ENCODE measurements at regions not wholly inside any gene's neighbourhood (a gene's known extent, or its start where the extent isn't known, plus 50 kb on each side); places are given as distances from the start of the nearest gene placed in this dataset.

GRCh38 chr6:22113026-22113766 lies 183.6 kb downstream of the PRL start:
- no CpG with 5 or more reads among the region's 4 CpGs for WGBS, 2 experiments (ENCODE audit: extremely low coverage in 2 of 2, insufficient read length in 1 of 2)
- TF ChIP-seq SMC3 (IDR thresholded peaks at IDR 0.05; ENCODE audit: low read depth, low read length) (peak; percentile 16; the same call in 1 of the 2 replicates), RAD21 (IDR thresholded peaks at IDR 0.05; ENCODE audit: low read length) (peak; percentile 31; the same call in 1 of the 2 replicates), FOS (IDR thresholded peaks at IDR 0.05; ENCODE audit: low read depth, low read length) (peak; percentile 97), MAZ (IDR thresholded peaks at IDR 0.05; ENCODE audit: borderline replicate concordance, low read depth, low read length) (no peak), MXI1 (IDR thresholded peaks at IDR 0.05; ENCODE audit: borderline replicate concordance, low read depth, low read length) (no peak), MAFK (IDR thresholded peaks at IDR 0.05; ENCODE audit: low read depth, low read length) (peak; percentile 51), RCOR1 (IDR thresholded peaks at IDR 0.05; ENCODE audit: insufficient replicate concordance, low read length) (no peak), CTCF (conservative IDR thresholded peaks at IDR 0.05; ENCODE audit: low read depth, low read length) (no peak), POLR2A (IDR thresholded peaks at IDR 0.05; ENCODE audit: low read depth, low read length) (0 out of 2 replicates have a peak, but pooled peaks have one; percentile 48), NFE2L2 (IDR thresholded peaks at IDR 0.05; ENCODE audit: low read depth, low read length) (peak; percentile 48; the same call in 1 of the 2 replicates), RFX5 (IDR thresholded peaks at IDR 0.05; ENCODE audit: low read depth, low read length) (no peak), USF2 (IDR thresholded peaks at IDR 0.05; ENCODE audit: low read depth, low read length) (no peak), ELK1 (IDR thresholded peaks at IDR 0.05; ENCODE audit: borderline replicate concordance, low read depth, low read length) (no peak)

More at GRCh38 chr6:22113026-22113766, 183.6 kb downstream of the PRL start:
- no peaks in the 10 kb centered on the region for H4K20me1 ChIP-seq (ENCODE audit: insufficient read depth, low read length)
- H4K8ac ChIP-seq (ENCODE audit: low read depth in 2 of 2, low read length in 2 of 2), result peak overlapping the region; percentile 80 to 97; a peak in 3 of 4 replicates
- no peak overlapping the region for H2AFZ ChIP-seq (replicated peaks; ENCODE audit: low read length, poor library complexity)
- peak overlapping the region; percentile 72 for H4K5ac ChIP-seq (ENCODE audit: low read depth, low read length)
- intact Hi-C loops (cut with micrococcal nuclease) (loop anchor here (10.0 kb wide), 1 partner anchor 518 kb away; the partner anchor contains the start of gene SOX4), dilution Hi-C loops (cut with HindIII; ENCODE audit: low sequenced_read_pairs, unreplicated experiment) (no loop called here), in situ Hi-C loops (cut with MboI; ENCODE audit: low sequenced_read_pairs) (no loop called here)
- H2BK120ac ChIP-seq (ENCODE audit: low read depth, low read length), result peak overlapping the region; percentile 77
- peaks cover 3% of the 10 kb centered on the region; the same call in 1 of the 2 replicates for H3K9me1 ChIP-seq (ENCODE audit: insufficient read depth, low read length)
- POLR2A ChIA-PET (ENCODE audit: unreplicated experiment), result no interaction called here
- H3K4me3 ChIP-seq (ENCODE audit: insufficient read depth, low read depth, low read length), result no peak overlapping the region
- H3K4me1 ChIP-seq (ENCODE audit: control insufficient read depth, insufficient read depth, low read length), result peaks cover 7% of the 10 kb centered on the region
- DNase-seq, result peak; percentile 100
- peak overlapping the region; percentile 57; the same call in 1 of the 3 replicates for H2BK15ac ChIP-seq (ENCODE audit: low read depth, low read length)
- H2BK5ac ChIP-seq (ENCODE audit: low read depth, low read length, poor library complexity, severe bottlenecking), result peak overlapping the region; percentile 98
- H3K79me1 ChIP-seq (ENCODE audit: low read depth in 1 of 2, low read length in 2 of 2), result 0 out of 4 replicates have a peak, but pooled peaks cover 0 to 2% of the 10 kb centered on the region in 2 experiments
- H3K9ac ChIP-seq (ENCODE audit: low read depth, low read length), result no peak overlapping the region; the same call in 1 of the 2 replicates
- no peak overlapping the region for H2AK9ac ChIP-seq (replicated peaks; ENCODE audit: low read depth, low read length, poor library complexity)
- peak overlapping the region; percentile 87; the same call in 1 of the 2 replicates for H3K4ac ChIP-seq (ENCODE audit: low read depth, low read length)
- peak overlapping the region; percentile 59; the same call in 1 of the 2 replicates for H4K91ac ChIP-seq (ENCODE audit: insufficient read depth, low read depth, low read length)
- no peaks in the 10 kb centered on the region for H3K27me3 ChIP-seq (ENCODE audit: control insufficient read depth, insufficient read depth, low read length)
- H2BK20ac ChIP-seq (ENCODE audit: low read depth, low read length), result peak overlapping the region; percentile 88
- no peaks in the 10 kb centered on the region for H3K9me3 ChIP-seq (ENCODE audit: control insufficient read depth, insufficient read depth, low read length)
- no peaks in the 10 kb centered on the region; the same call in 1 of the 2 replicates for H3K36me3 ChIP-seq (ENCODE audit: control insufficient read depth, insufficient read depth, low read length)
- no peak overlapping the region; the same call in 1 of the 2 replicates for H3K23ac ChIP-seq (ENCODE audit: low read depth, low read length)
- CTCF ChIA-PET, result interaction anchor here (0.6 to 0.7 kb wide), 2 partner anchors 16 to 205 kb away, joined by 3 to 4 read pairs; no protein-coding TSS in a partner anchor
- peak overlapping the region; percentile 80 for H2AK5ac ChIP-seq (ENCODE audit: low read depth, low read length)
- H3K14ac ChIP-seq (replicated peaks; ENCODE audit: low read depth, low read length), result peak overlapping the region; percentile 88
- BruUV-seq (replicated peaks), result no TSS peak
- peak overlapping the region; percentile 97 for H3K18ac ChIP-seq (ENCODE audit: low read depth, low read length)
- peak overlapping the region; percentile 74; the same call in 1 of the 2 replicates for H3K56ac ChIP-seq (ENCODE audit: extremely low read depth, insufficient read depth, low read length)
- peak overlapping the region; percentile 64; the same call in 1 of the 2 replicates for H3K4me2 ChIP-seq (ENCODE audit: low read depth, low read length)
- H3K27ac ChIP-seq (ENCODE audit: insufficient read depth, low read length), result peak overlapping the region; percentile 78; the same call in 1 of the 2 replicates
- peak; percentile 97 for ATAC-seq (ENCODE audit: low read depth)
